ENCODE measurements at regions not wholly inside any gene's neighbourhood (a gene's known extent, or its start where the extent isn't known, plus 50 kb on each side); places are given as distances from the start of the nearest gene placed in this dataset.

GRCh38 chr4:23382879-23383278, 507.0 kb downstream of the PPARGC1A start:
- Histone ChIP-seq H3K36me3 (ENCODE audit: low read length) (no peaks in the 10 kb centered on the region), H3K27me3 (ENCODE audit: low read length) (no peaks in the 10 kb centered on the region), H3K9me3 (ENCODE audit: insufficient read depth, low read length) (no peaks in the 10 kb centered on the region), H4K20me1 (ENCODE audit: low read depth, low read length) (no peaks in the 10 kb centered on the region), H3K9ac (ENCODE audit: low read length) (no peak overlapping the region), H3K27ac (ENCODE audit: low read depth, low read length) (no peak overlapping the region), H3F3A (ENCODE audit: insufficient read depth) (no peaks in the 10 kb centered on the region), H2AFZ (ENCODE audit: low read depth, low read length, severe bottlenecking) (no peak overlapping the region), H3K79me2 (ENCODE audit: insufficient read depth, low read length) (no peaks in the 10 kb centered on the region), H3K4me3 (ENCODE audit: insufficient read depth, low read length, poor library complexity, severe bottlenecking) (no peak overlapping the region), H3K4me2 (ENCODE audit: low read depth, low read length, poor library complexity, severe bottlenecking) (no peak overlapping the region), H3K9me2 (replicated peaks; ENCODE audit: insufficient read depth, low read length) (no peaks in the 10 kb centered on the region)
- TF ChIP-seq CTCF (IDR thresholded peaks at IDR 0.05; ENCODE audit: insufficient read depth, low read length, poor library complexity, severe bottlenecking) (no peak), EZH2phosphoT487 (conservative IDR thresholded peaks at IDR 0.05; ENCODE audit: low read length) (no peak)

- Histone ChIP-seq H3K27ac (ENCODE audit: low read depth, low read length) (no peak overlapping the region), H3K9ac (ENCODE audit: low read length) (no peak overlapping the region), H3K9me2 (replicated peaks; ENCODE audit: insufficient read depth, low read length) (no peaks in the 10 kb centered on the region), H3K36me3 (ENCODE audit: low read length) (no peaks in the 10 kb centered on the region), H3K27me3 (ENCODE audit: low read length) (no peaks in the 10 kb centered on the region), H3K9me3 (ENCODE audit: insufficient read depth, low read length) (no peaks in the 10 kb centered on the region), H2AFZ (ENCODE audit: low read depth, low read length, severe bottlenecking) (no peak overlapping the region), H3K4me3 (ENCODE audit: insufficient read depth, low read length, poor library complexity, severe bottlenecking) (no peak overlapping the region), H4K20me1 (ENCODE audit: low read depth, low read length) (no peaks in the 10 kb centered on the region), H3K4me2 (ENCODE audit: low read depth, low read length, poor library complexity, severe bottlenecking) (no peak overlapping the region), H3K79me2 (ENCODE audit: insufficient read depth, low read length) (no peaks in the 10 kb centered on the region), H3F3A (ENCODE audit: insufficient read depth) (no peaks in the 10 kb centered on the region)
- TF ChIP-seq CTCF (IDR thresholded peaks at IDR 0.05; ENCODE audit: insufficient read depth, low read length, poor library complexity, severe bottlenecking): no peak
- TF ChIP-seq EZH2phosphoT487 (conservative IDR thresholded peaks at IDR 0.05; ENCODE audit: low read length): no peak
These were observed 515.6 kb downstream of the PPARGC1A start for GRCh38 chr4:23374259-23374658.

GRCh38 chr4:23373261-23373660, 516.6 kb downstream of the PPARGC1A start:
- Histone ChIP-seq H3K9ac (ENCODE audit: low read length) (no peak overlapping the region), H3K36me3 (ENCODE audit: low read length) (no peaks in the 10 kb centered on the region), H3K9me3 (ENCODE audit: insufficient read depth, low read length) (no peaks in the 10 kb centered on the region), H2AFZ (ENCODE audit: low read depth, low read length, severe bottlenecking) (no peak overlapping the region), H3K9me2 (replicated peaks; ENCODE audit: insufficient read depth, low read length) (no peaks in the 10 kb centered on the region), H3K27ac (ENCODE audit: low read depth, low read length) (no peak overlapping the region), H3K79me2 (ENCODE audit: insufficient read depth, low read length) (no peaks in the 10 kb centered on the region), H3K27me3 (ENCODE audit: low read length) (no peaks in the 10 kb centered on the region), H3K4me3 (ENCODE audit: insufficient read depth, low read length, poor library complexity, severe bottlenecking) (no peak overlapping the region), H3K4me2 (ENCODE audit: low read depth, low read length, poor library complexity, severe bottlenecking) (no peak overlapping the region), H4K20me1 (ENCODE audit: low read depth, low read length) (no peaks in the 10 kb centered on the region), H3F3A (ENCODE audit: insufficient read depth) (no peaks in the 10 kb centered on the region)
- TF ChIP-seq EZH2phosphoT487 (conservative IDR thresholded peaks at IDR 0.05; ENCODE audit: low read length): no peak
- no peak for TF ChIP-seq CTCF (IDR thresholded peaks at IDR 0.05; ENCODE audit: insufficient read depth, low read length, poor library complexity, severe bottlenecking)

Data from SU-DHL-6 (cell line).